ENCODE measurements at regions not wholly inside any gene's neighbourhood (a gene's known extent, or its start where the extent isn't known, plus 50 kb on each side); places are given as distances from the start of the nearest gene placed in this dataset.

DNA sequence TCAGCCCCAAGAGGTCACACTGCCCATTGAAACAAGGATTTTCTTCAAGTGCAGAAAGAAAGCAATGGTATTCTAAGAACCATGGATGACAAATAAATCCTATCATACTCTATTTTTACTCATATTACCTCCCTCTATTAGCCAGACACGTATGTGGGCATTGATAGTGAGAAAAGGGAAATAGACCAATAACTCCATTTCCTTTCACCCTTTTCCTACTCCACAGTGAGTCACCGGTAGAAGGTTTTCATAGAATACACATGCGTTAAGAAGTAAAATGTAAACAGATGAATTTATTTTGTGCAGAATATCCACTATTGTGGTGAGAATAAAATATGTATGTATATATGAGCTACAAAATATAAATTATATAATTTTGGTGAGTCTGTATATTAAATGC is 568.9 kb upstream of the ADGRL4 start:
- intact Hi-C loops (cut with DNase I): no loop called here
- DNase-seq: no peak
- Histone ChIP-seq H3K27me3 (no peaks in the 10 kb centered on the region), H3K4me3 (no peak overlapping the region), H3K36me3 (replicated peaks in 1 of 2) (no peaks in the 10 kb centered on the region), H3K27ac (no peak overlapping the region), H3K9me3 (replicated peaks in 1 of 3) (no peaks in the 10 kb centered on the region), H3K4me1 (replicated peaks in 1 of 2) (no peaks in the 10 kb centered on the region)
- TF ChIP-seq, protein P1, sequence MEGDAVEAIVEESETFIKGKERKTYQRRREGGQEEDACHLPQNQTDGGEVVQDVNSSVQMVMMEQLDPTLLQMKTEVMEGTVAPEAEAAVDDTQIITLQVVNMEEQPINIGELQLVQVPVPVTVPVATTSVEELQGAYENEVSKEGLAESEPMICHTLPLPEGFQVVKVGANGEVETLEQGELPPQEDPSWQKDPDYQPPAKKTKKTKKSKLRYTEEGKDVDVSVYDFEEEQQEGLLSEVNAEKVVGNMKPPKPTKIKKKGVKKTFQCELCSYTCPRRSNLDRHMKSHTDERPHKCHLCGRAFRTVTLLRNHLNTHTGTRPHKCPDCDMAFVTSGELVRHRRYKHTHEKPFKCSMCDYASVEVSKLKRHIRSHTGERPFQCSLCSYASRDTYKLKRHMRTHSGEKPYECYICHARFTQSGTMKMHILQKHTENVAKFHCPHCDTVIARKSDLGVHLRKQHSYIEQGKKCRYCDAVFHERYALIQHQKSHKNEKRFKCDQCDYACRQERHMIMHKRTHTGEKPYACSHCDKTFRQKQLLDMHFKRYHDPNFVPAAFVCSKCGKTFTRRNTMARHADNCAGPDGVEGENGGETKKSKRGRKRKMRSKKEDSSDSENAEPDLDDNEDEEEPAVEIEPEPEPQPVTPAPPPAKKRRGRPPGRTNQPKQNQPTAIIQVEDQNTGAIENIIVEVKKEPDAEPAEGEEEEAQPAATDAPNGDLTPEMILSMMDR (IDR thresholded peaks at IDR 0.05): no peak
- no peak for TF ChIP-seq POLR2A (IDR thresholded peaks at IDR 0.05)
- 49 to 65% (median 57%) methylated on average over 3 of the region's 3 CpGs for whole genome bisulfite sequencing, 4 donors

DNA sequence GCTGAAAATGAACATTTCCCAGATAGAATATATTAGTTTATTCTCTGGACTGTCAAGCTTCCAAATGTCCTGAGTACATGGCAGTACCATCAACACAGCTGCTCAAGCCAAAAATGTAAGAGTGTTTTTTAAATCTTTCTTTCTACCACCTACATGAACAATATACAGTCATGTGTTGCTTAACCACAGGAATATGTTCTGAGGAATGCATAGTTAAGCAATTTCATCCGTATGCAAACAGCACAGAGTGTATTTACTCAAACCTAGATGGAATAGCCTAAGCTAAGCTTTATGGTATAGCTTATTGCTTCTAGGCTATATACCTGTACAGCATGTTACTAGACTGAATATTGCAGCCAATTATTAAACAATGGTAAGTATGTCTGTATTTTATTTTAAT is 561.9 kb upstream of the ADGRL4 start:
- WGBS, 4 donors: 39 to 76% (median 58%) methylated on average over 1 of the region's 1 CpG
- TF ChIP-seq, protein P1 (IDR thresholded peaks at IDR 0.05): no peak
- no peak for TF ChIP-seq POLR2A (IDR thresholded peaks at IDR 0.05)
- Histone ChIP-seq H3K27me3 (no peaks in the 10 kb centered on the region), H3K4me3 (no peak overlapping the region), H3K36me3 (replicated peaks in 1 of 2) (no peaks in the 10 kb centered on the region), H3K4me1 (replicated peaks in 1 of 2) (no peaks in the 10 kb centered on the region), H3K9me3 (replicated peaks in 1 of 3) (no peaks in the 10 kb centered on the region), H3K27ac (no peak overlapping the region)
- no peak for DNase-seq
- intact Hi-C loops (cut with DNase I): no loop called here

DNA sequence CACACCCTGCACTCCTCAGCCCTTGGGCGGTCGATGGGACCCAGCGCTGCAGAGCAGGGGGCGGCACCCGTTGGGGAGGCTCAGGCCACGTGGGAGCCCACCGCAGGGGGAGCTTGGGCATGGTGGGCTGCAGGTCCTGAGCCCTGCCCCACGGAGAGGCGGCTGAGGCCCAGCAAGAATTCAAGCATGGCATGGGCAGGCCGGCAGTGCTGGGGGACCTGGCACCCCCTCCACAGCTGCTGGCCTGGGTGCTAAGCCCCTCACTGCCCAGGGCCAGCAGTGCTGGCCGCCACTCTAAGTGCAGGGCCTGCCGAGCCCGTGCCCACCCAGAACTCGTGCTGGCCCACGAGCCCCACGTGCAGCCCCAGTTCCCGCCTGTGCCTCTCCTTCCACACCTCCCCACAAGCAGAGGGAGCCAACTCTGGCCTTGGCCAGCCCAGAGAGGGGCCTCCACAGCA is 555.0 kb upstream of the ADGRL4 start:
- Histone ChIP-seq H3K9me3 (replicated peaks in 1 of 3) (no peaks in the 10 kb centered on the region), H3K4me3 (no peak overlapping the region), H3K36me3 (replicated peaks in 1 of 2) (no peaks in the 10 kb centered on the region), H3K4me1 (replicated peaks in 1 of 2) (no peaks in the 10 kb centered on the region), H3K27ac (no peak overlapping the region), H3K27me3 (no peaks in the 10 kb centered on the region)
- intact Hi-C loops (cut with DNase I): no loop called here
- no peak for DNase-seq
- no peak for TF ChIP-seq POLR2A (IDR thresholded peaks at IDR 0.05)
- TF ChIP-seq, protein P1 (IDR thresholded peaks at IDR 0.05): no peak
- WGBS, 4 donors: 88 to 100% (median 89%) methylated on average over 2 to 17 of the region's 17 CpGs

DNA sequence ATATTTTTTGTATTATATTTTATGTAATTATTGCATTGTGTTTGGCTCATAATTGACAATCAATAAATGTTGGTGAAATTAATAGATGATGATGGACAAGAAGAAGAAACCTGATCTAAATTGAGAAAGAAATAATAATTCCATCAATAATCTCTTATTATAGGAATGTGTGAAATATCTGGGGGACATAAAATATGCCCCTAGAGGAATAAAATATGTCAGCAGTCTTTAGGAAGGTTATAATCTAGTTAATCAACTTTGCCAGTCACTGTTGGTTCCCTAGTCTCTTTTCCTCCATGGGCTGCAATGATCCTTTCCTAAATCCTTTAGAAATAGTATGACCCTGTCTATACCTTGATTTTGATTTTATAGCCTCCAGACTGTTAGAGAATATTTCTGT is 549.7 kb upstream of the ADGRL4 start:
- no peaks in the 10 kb centered on the region for H3K36me3 ChIP-seq (replicated peaks in 1 of 2)
- no peaks in the 10 kb centered on the region for H3K27me3 ChIP-seq
- no peaks in the 10 kb centered on the region for H3K9me3 ChIP-seq (replicated peaks in 1 of 3)
- no peaks in the 10 kb centered on the region for H3K4me1 ChIP-seq (replicated peaks in 1 of 2)
- DNase-seq: no peak
- TF ChIP-seq, protein P1 (IDR thresholded peaks at IDR 0.05): no peak
- TF ChIP-seq POLR2A (IDR thresholded peaks at IDR 0.05): no peak
- no peak overlapping the region for H3K27ac ChIP-seq
- intact Hi-C loops (cut with DNase I): no loop called here
- H3K4me3 ChIP-seq: no peak overlapping the region

All from adrenal gland (tissue), 9 donors.